ENCODE measurements at regions not wholly inside any gene's neighbourhood (a gene's known extent, or its start where the extent isn't known, plus 50 kb on each side); places are given as distances from the start of the nearest gene placed in this dataset.
"Not testable (repeated sequence)": the region's sequence is repeated elsewhere in the genome, so short reads cannot be mapped to it uniquely, and the experiment has no call there.

GRCh38 chr14:101253948-101254347 is 307.3 kb upstream of the DIO3 start:
- Histone ChIP-seq H3K9me3 (ENCODE audit: control insufficient read depth, insufficient read depth, low read length) (no peaks in the 10 kb centered on the region), H3K27me3 (ENCODE audit: control insufficient read depth, insufficient read depth, low read length) (no peaks in the 10 kb centered on the region), H3K27ac (ENCODE audit: low read length) (no peak overlapping the region), H3K4me1 (ENCODE audit: control insufficient read depth, insufficient read depth, low read length) (no peaks in the 10 kb centered on the region), H3K36me3 (ENCODE audit: control insufficient read depth, insufficient read depth, low read length) (no peaks in the 10 kb centered on the region), H3K4me3 (ENCODE audit: low read length) (no peak overlapping the region)
- no CpG with 5 or more reads among the region's 5 CpGs for WGBS (ENCODE audit: insufficient coverage, insufficient read length)
- DNase-seq (ENCODE audit: low read depth, low spot score): no peak

DNA sequence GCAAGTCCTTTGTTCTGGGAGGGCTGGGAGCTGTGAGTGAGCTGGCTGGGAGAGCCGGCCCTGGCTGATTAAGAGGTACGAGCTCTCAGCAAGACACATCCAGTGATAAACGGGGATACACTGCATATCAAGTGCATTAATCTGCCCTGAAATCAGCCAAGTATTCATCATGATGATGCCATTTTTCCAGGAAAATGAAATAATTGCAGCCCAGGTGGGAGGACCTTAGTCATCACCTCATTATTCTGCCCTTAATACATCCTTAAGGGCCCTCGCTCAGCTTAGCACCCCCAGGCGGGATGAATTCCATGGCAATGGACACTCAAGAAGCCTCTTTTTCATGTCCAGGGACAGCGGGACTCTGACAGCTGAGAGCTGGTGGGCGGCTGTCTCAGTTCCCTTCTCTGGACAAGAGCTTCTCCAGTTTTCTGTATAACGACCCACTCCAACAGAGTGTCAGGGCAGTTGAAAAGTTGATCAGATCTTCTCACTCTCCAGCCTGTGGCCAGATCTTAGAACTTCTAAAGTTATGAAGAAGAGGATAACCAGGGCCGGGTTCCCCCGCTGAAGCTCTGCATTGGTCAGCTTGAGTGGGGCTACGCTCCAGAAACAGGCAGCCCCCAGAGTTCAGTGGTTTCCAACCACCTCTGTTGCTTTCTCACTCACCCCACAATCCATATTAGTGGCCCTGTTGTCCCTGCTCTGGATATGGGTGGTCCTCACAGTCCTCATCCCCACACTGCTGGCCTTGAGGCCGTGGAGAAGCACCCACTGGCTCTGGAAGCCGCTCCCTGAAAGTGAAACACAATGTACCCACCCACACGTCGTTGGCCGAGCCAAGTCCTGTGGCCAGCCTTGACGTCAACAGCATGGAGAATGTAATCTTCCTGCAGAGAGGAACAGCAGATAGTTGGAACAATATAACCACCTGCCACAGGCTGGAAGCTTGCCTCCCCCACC is 306.2 kb upstream of the DIO3 start:
- no peak for DNase-seq (ENCODE audit: low read depth, low spot score)
- no peaks in the 10 kb centered on the region for H3K36me3 ChIP-seq (ENCODE audit: control insufficient read depth, insufficient read depth, low read length)
- no peak overlapping the region for H3K27ac ChIP-seq (ENCODE audit: low read length)
- no peaks in the 10 kb centered on the region for H3K27me3 ChIP-seq (ENCODE audit: control insufficient read depth, insufficient read depth, low read length)
- no peak overlapping the region for H3K4me3 ChIP-seq (ENCODE audit: low read length)
- no CpG with 5 or more reads among the region's 17 CpGs for WGBS (ENCODE audit: insufficient coverage, insufficient read length)
- H3K4me1 ChIP-seq (ENCODE audit: control insufficient read depth, insufficient read depth, low read length): no peaks in the 10 kb centered on the region
- no peaks in the 10 kb centered on the region for H3K9me3 ChIP-seq (ENCODE audit: control insufficient read depth, insufficient read depth, low read length)

- Histone ChIP-seq H3K27me3 (ENCODE audit: control insufficient read depth, insufficient read depth, low read length) (no peaks in the 10 kb centered on the region), H3K4me3 (ENCODE audit: low read length) (no peak overlapping the region), H3K4me1 (ENCODE audit: control insufficient read depth, insufficient read depth, low read length) (no peaks in the 10 kb centered on the region), H3K9me3 (ENCODE audit: control insufficient read depth, insufficient read depth, low read length) (no peaks in the 10 kb centered on the region), H3K27ac (ENCODE audit: low read length) (no peak overlapping the region), H3K36me3 (ENCODE audit: control insufficient read depth, insufficient read depth, low read length) (no peaks in the 10 kb centered on the region)
- WGBS (ENCODE audit: insufficient coverage, insufficient read length): no CpG with 5 or more reads among the region's 8 CpGs
- no peak for DNase-seq (ENCODE audit: low read depth, low spot score)
Measured at GRCh38 chr14:101255765-101256125, 305.6 kb upstream of the DIO3 start.

GRCh38 chr14:101256266-101256665 is 305.0 kb upstream of the DIO3 start:
- no peaks in the 10 kb centered on the region for H3K9me3 ChIP-seq (ENCODE audit: control insufficient read depth, insufficient read depth, low read length)
- WGBS (ENCODE audit: insufficient coverage, insufficient read length): no CpG with 5 or more reads among the region's 5 CpGs
- H3K36me3 ChIP-seq (ENCODE audit: control insufficient read depth, insufficient read depth, low read length): no peaks in the 10 kb centered on the region
- H3K4me3 ChIP-seq (ENCODE audit: low read length): no peak overlapping the region
- no peaks in the 10 kb centered on the region for H3K4me1 ChIP-seq (ENCODE audit: control insufficient read depth, insufficient read depth, low read length)
- no peak for DNase-seq (ENCODE audit: low read depth, low spot score)
- no peak overlapping the region for H3K27ac ChIP-seq (ENCODE audit: low read length)
- no peaks in the 10 kb centered on the region for H3K27me3 ChIP-seq (ENCODE audit: control insufficient read depth, insufficient read depth, low read length)

DNA sequence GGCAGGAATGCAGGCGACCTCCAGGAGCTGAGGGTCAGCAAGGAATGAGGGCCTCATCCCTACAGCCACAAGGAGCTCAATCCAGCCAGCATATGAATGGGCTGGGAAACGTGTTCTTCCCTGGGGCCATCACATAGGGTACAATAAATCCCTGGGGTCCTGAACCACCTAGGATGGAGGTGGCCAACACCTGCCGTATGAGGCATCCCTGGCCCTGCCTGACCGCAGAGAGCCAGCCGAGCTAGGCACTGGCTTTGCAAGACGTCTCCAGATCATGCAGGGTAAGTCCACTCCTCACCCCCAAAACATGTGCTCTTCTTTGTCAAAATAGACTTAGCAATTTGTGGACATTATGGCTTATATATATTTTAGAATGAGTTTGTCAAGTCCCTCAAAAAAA is 303.7 kb upstream of the DIO3 start:
- no peaks in the 10 kb centered on the region for H3K9me3 ChIP-seq (ENCODE audit: control insufficient read depth, insufficient read depth, low read length)

GRCh38 chr14:101259748-101260147 is 301.5 kb upstream of the DIO3 start:
- Histone ChIP-seq H3K9me3 (ENCODE audit: control insufficient read depth, insufficient read depth, low read length) (no peaks in the 10 kb centered on the region), H3K27ac (ENCODE audit: low read length) (no peak overlapping the region), H3K4me1 (ENCODE audit: control insufficient read depth, insufficient read depth, low read length) (no peaks in the 10 kb centered on the region; the same call in 1 of the 2 replicates), H3K4me3 (ENCODE audit: low read length) (no peak overlapping the region), H3K27me3 (ENCODE audit: control insufficient read depth, insufficient read depth, low read length) (no peaks in the 10 kb centered on the region), H3K36me3 (ENCODE audit: control insufficient read depth, insufficient read depth, low read length) (no peaks in the 10 kb centered on the region)
- WGBS (ENCODE audit: insufficient coverage, insufficient read length): no CpG with 5 or more reads among the region's 1 CpG
- no peak for DNase-seq (ENCODE audit: low read depth, low spot score)

More for the DNA sequence above, 303.7 kb upstream of the DIO3 start:
- no peak for DNase-seq (ENCODE audit: low read depth, low spot score)
- Histone ChIP-seq H3K27me3 (ENCODE audit: control insufficient read depth, insufficient read depth, low read length) (no peaks in the 10 kb centered on the region), H3K36me3 (ENCODE audit: control insufficient read depth, insufficient read depth, low read length) (no peaks in the 10 kb centered on the region), H3K27ac (ENCODE audit: low read length) (no peak overlapping the region), H3K4me1 (ENCODE audit: control insufficient read depth, insufficient read depth, low read length) (no peaks in the 10 kb centered on the region), H3K4me3 (ENCODE audit: low read length) (no peak overlapping the region)
- no CpG with 5 or more reads among the region's 6 CpGs for WGBS (ENCODE audit: insufficient coverage, insufficient read length)

- H3K4me1 ChIP-seq (ENCODE audit: control insufficient read depth, insufficient read depth, low read length): not testable (repeated sequence)
- WGBS (ENCODE audit: insufficient coverage, insufficient read length): no CpG with 5 or more reads among the region's 20 CpGs
Measured at GRCh38 chr14:101266441-101266840, 294.9 kb upstream of the DIO3 start.

GRCh38 chr14:101273091-101273490 is 288.2 kb upstream of the DIO3 start:
- Histone ChIP-seq H3K4me3 (ENCODE audit: low read length) (no peak overlapping the region), H3K27ac (ENCODE audit: low read length) (no peak overlapping the region), H3K9me3 (ENCODE audit: control insufficient read depth, insufficient read depth, low read length) (no peaks in the 10 kb centered on the region), H3K27me3 (ENCODE audit: control insufficient read depth, insufficient read depth, low read length) (no peaks in the 10 kb centered on the region), H3K4me1 (ENCODE audit: control insufficient read depth, insufficient read depth, low read length) (no peaks in the 10 kb centered on the region), H3K36me3 (ENCODE audit: control insufficient read depth, insufficient read depth, low read length) (no peaks in the 10 kb centered on the region)
- no peak for DNase-seq (ENCODE audit: low read depth, low spot score)

More at GRCh38 chr14:101266441-101266840, 294.9 kb upstream of the DIO3 start:
- DNase-seq (ENCODE audit: low read depth, low spot score); H3K27me3 ChIP-seq (ENCODE audit: control insufficient read depth, insufficient read depth, low read length); H3K4me3 ChIP-seq (ENCODE audit: low read length); H3K36me3 ChIP-seq (ENCODE audit: control insufficient read depth, insufficient read depth, low read length); H3K27ac ChIP-seq (ENCODE audit: low read length); H3K9me3 ChIP-seq (ENCODE audit: control insufficient read depth, insufficient read depth, low read length): not testable (repeated sequence)

DNA sequence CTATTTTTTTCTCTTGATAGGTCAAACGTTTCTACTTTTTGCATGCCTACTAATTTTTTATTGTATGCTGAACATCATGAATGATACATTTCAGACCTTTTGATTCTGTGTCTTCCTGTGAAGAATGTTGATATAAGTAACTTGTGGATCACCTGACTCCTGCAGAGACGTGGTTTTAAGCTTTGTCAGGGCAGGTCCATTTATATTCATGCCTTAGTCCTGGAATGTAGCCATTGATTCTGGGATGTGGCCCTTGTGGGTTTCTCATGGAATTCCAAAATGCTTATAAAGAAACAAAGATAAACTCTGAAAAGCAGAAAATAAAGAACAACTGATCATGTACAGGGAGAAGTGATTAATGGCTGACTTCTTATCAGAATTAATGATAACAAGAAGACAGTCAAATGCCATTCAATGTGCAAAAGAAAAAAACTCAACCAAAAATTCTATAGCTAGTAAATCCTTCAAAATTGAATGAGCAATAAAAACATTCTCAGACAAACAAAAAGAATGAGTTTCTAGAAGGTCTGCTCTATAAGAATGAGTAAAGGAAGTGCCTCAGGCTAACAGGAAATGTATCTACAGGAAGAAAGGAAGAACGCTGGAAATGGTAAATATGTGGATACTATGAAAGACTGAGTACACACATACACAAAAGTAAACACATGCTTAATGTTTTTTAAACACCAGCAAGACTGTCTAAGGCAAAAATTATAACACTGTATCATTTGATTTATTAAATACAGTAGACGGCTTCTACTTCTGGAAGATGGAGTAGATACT is 284.8 kb upstream of the DIO3 start:
- no peaks in the 10 kb centered on the region for H3K9me3 ChIP-seq (ENCODE audit: control insufficient read depth, insufficient read depth, low read length)
- no peak overlapping the region for H3K27ac ChIP-seq (ENCODE audit: low read length)
- H3K4me3 ChIP-seq (ENCODE audit: low read length): no peak overlapping the region
- WGBS (ENCODE audit: insufficient coverage, insufficient read length): no CpG with 5 or more reads among the region's 4 CpGs
- no peak for DNase-seq (ENCODE audit: low read depth, low spot score)
- H3K36me3 ChIP-seq (ENCODE audit: control insufficient read depth, insufficient read depth, low read length): no peaks in the 10 kb centered on the region
- no peaks in the 10 kb centered on the region for H3K27me3 ChIP-seq (ENCODE audit: control insufficient read depth, insufficient read depth, low read length)
- no peaks in the 10 kb centered on the region for H3K4me1 ChIP-seq (ENCODE audit: control insufficient read depth, insufficient read depth, low read length)

GRCh38 chr14:101282418-101282817 is 278.9 kb upstream of the DIO3 start:
- Histone ChIP-seq H3K36me3 (ENCODE audit: control insufficient read depth, insufficient read depth, low read length) (no peaks in the 10 kb centered on the region), H3K9me3 (ENCODE audit: control insufficient read depth, insufficient read depth, low read length) (no peaks in the 10 kb centered on the region), H3K4me3 (ENCODE audit: low read length) (no peak overlapping the region), H3K27ac (ENCODE audit: low read length) (no peak overlapping the region), H3K27me3 (ENCODE audit: control insufficient read depth, insufficient read depth, low read length) (no peaks in the 10 kb centered on the region), H3K4me1 (ENCODE audit: control insufficient read depth, insufficient read depth, low read length) (no peaks in the 10 kb centered on the region)
- WGBS (ENCODE audit: insufficient coverage, insufficient read length): no CpG with 5 or more reads among the region's 3 CpGs
- no peak for DNase-seq (ENCODE audit: low read depth, low spot score)
